SK-N-SH treated with all-trans-retinoic acid at 6 μM for 48 hours (cell line): ENCODE measurements at regions not wholly inside any gene's neighbourhood (a gene's known extent, or its start where the extent isn't known, plus 50 kb on each side); places are given as distances from the start of the nearest gene placed in this dataset.

Experiments used
- GLIS3 ChIP-seq: fragments of 250-450 bp; sonication (Bioruptor Pico); IDR thresholded peaks from 2 replicates; pipeline ENCODE4 v1.5.0; 2020; ENCODE audit warnings: mild to moderate bottlenecking, moderate library complexity
- PATZ1 ChIP-seq: fragments of 250-450 bp; sonication (Bioruptor Pico); IDR thresholded peaks from 2 replicates; pipeline ENCODE4 v1.8.0; 2020; ENCODE audit warnings: mild to moderate bottlenecking, moderate library complexity, borderline replicate concordance
- POU6F1 ChIP-seq: fragments of 250-450 bp; sonication (Bioruptor Pico); IDR thresholded peaks from 2 replicates; pipeline ENCODE4 v1.8.0; 2021; ENCODE audit warnings: low read depth, mild to moderate bottlenecking, moderate library complexity, borderline replicate concordance
- ZFP3 ChIP-seq: fragments of 250-450 bp; sonication (Bioruptor Pico); IDR thresholded peaks from 2 replicates; pipeline ENCODE4 v1.5.0; 2020; ENCODE audit warnings: mild to moderate bottlenecking, moderate library complexity
- ZNF70 ChIP-seq: fragments of 450-650 bp; formaldehyde crosslinking; IDR thresholded peaks from 2 replicates; pipeline ENCODE4 v1.5.0; 2020; ENCODE audit warnings: mild to moderate bottlenecking, moderate library complexity

GRCh38 chr14:86305058-86305457 is 775.1 kb downstream of the FLRT2 start:
- TF ChIP-seq ZFP3 (CRISPR knock-in tag) (no peak), PATZ1 (CRISPR knock-in tag) (no peak), GLIS3 (CRISPR knock-in tag) (no peak), ZNF70 (CRISPR knock-in tag) (no peak), POU6F1 (CRISPR knock-in tag) (no peak)
